ENCODE measurements at regions not wholly inside any gene's neighbourhood (a gene's known extent, or its start where the extent isn't known, plus 50 kb on each side); places are given as distances from the start of the nearest gene placed in this dataset.

GRCh38 chr11:69920345-69921127 is 101.3 kb upstream of the FGF3 start:
- TF ChIP-seq CTCF (IDR thresholded peaks at IDR 0.05; ENCODE audit: insufficient read depth, low read length, poor library complexity, severe bottlenecking) (no peak), EZH2phosphoT487 (conservative IDR thresholded peaks at IDR 0.05; ENCODE audit: low read length) (no peak)
